ENCODE measurements at regions not wholly inside any gene's neighbourhood (a gene's known extent, or its start where the extent isn't known, plus 50 kb on each side); places are given as distances from the start of the nearest gene placed in this dataset.
"Not testable (repeated sequence)": the region's sequence is repeated elsewhere in the genome, so short reads cannot be mapped to it uniquely, and the experiment has no call there.

- H3K4me1 ChIP-seq (ENCODE audit: control insufficient read depth, insufficient read depth, low read length), result no peaks in the 10 kb centered on the region
- no peak overlapping the region for H3K27ac ChIP-seq (ENCODE audit: low read length)
- no peaks in the 10 kb centered on the region for H3K9me3 ChIP-seq (ENCODE audit: control insufficient read depth in 2 of 2, low read length in 2 of 2)
- H3K4me3 ChIP-seq (ENCODE audit: low read length in 2 of 2), result no peak overlapping the region
- H3K36me3 ChIP-seq (ENCODE audit: control insufficient read depth in 2 of 2, insufficient read depth in 2 of 2, low read length in 2 of 2), result no peaks in the 10 kb centered on the region
- no peak overlapping the region for H3K9ac ChIP-seq (ENCODE audit: low read length in 2 of 2)
- no peaks in the 10 kb centered on the region for H3K27me3 ChIP-seq (ENCODE audit: control insufficient read depth in 1 of 2, insufficient read depth in 2 of 2, low read length in 2 of 2)
Observed at GRCh38 chr6:85065831-85066230, 301.4 kb upstream of the TBX18 start.

- Histone ChIP-seq H3K4me3 (ENCODE audit: low read length in 2 of 2) (no peak overlapping the region), H3K4me1 (ENCODE audit: control insufficient read depth, insufficient read depth, low read length) (no peaks in the 10 kb centered on the region), H3K27ac (ENCODE audit: low read length) (no peak overlapping the region)
Observed at GRCh38 chr6:85063611-85064010, 299.2 kb upstream of the TBX18 start.

GRCh38 chr6:85062884-85063283 lies 298.5 kb upstream of the TBX18 start:
- no peaks in the 10 kb centered on the region for H3K9me3 ChIP-seq (ENCODE audit: control insufficient read depth in 2 of 2, low read length in 2 of 2)
- H3K4me1 ChIP-seq (ENCODE audit: control insufficient read depth, insufficient read depth, low read length), result no peaks in the 10 kb centered on the region
- no peaks in the 10 kb centered on the region for H3K27me3 ChIP-seq (ENCODE audit: control insufficient read depth in 1 of 2, insufficient read depth in 2 of 2, low read length in 2 of 2)
- no peaks in the 10 kb centered on the region for H3K36me3 ChIP-seq (ENCODE audit: control insufficient read depth in 2 of 2, insufficient read depth in 2 of 2, low read length in 2 of 2)
- H3K27ac ChIP-seq (ENCODE audit: low read length), result no peak overlapping the region
- no peak overlapping the region for H3K4me3 ChIP-seq (ENCODE audit: low read length in 2 of 2)
- no peak overlapping the region for H3K9ac ChIP-seq (ENCODE audit: low read length in 2 of 2)

More at GRCh38 chr6:85063611-85064010, 299.2 kb upstream of the TBX18 start:
- H3K9me3 ChIP-seq (ENCODE audit: control insufficient read depth in 2 of 2, low read length in 2 of 2), result no peaks in the 10 kb centered on the region
- H3K36me3 ChIP-seq (ENCODE audit: control insufficient read depth in 2 of 2, insufficient read depth in 2 of 2, low read length in 2 of 2), result no peaks in the 10 kb centered on the region
- no peaks in the 10 kb centered on the region for H3K27me3 ChIP-seq (ENCODE audit: control insufficient read depth in 1 of 2, insufficient read depth in 2 of 2, low read length in 2 of 2)
- no peak overlapping the region for H3K9ac ChIP-seq (ENCODE audit: low read length in 2 of 2)

GRCh38 chr6:85058806-85059205 lies 294.4 kb upstream of the TBX18 start:
- H3K9me3 ChIP-seq (ENCODE audit: control insufficient read depth in 2 of 2, low read length in 2 of 2), result no peaks in the 10 kb centered on the region
- no peaks in the 10 kb centered on the region for H3K36me3 ChIP-seq (ENCODE audit: control insufficient read depth in 2 of 2, insufficient read depth in 2 of 2, low read length in 2 of 2)
- H3K4me3 ChIP-seq (ENCODE audit: low read length in 2 of 2), result no peak overlapping the region
- H3K27ac ChIP-seq (ENCODE audit: low read length), result no peak overlapping the region
- H3K9ac ChIP-seq (ENCODE audit: low read length in 2 of 2), result no peak overlapping the region
- no peaks in the 10 kb centered on the region for H3K4me1 ChIP-seq (ENCODE audit: control insufficient read depth, insufficient read depth, low read length)
- H3K27me3 ChIP-seq (ENCODE audit: control insufficient read depth in 1 of 2, insufficient read depth in 2 of 2, low read length in 2 of 2), result no peaks in the 10 kb centered on the region

GRCh38 chr6:85050149-85050548 lies 285.8 kb upstream of the TBX18 start:
- Histone ChIP-seq H3K9ac (ENCODE audit: low read length in 2 of 2) (no peak overlapping the region), H3K9me3 (ENCODE audit: control insufficient read depth in 2 of 2, low read length in 2 of 2) (no peaks in the 10 kb centered on the region), H3K27me3 (ENCODE audit: control insufficient read depth in 1 of 2, insufficient read depth in 2 of 2, low read length in 2 of 2) (no peaks in the 10 kb centered on the region), H3K27ac (ENCODE audit: low read length) (no peak overlapping the region), H3K36me3 (ENCODE audit: control insufficient read depth in 2 of 2, insufficient read depth in 2 of 2, low read length in 2 of 2) (no peaks in the 10 kb centered on the region), H3K4me3 (ENCODE audit: low read length in 2 of 2) (no peak overlapping the region), H3K4me1 (ENCODE audit: control insufficient read depth, insufficient read depth, low read length) (no peaks in the 10 kb centered on the region)

GRCh38 chr6:85049282-85049681 lies 284.9 kb upstream of the TBX18 start:
- Histone ChIP-seq H3K36me3 (ENCODE audit: control insufficient read depth in 2 of 2, insufficient read depth in 2 of 2, low read length in 2 of 2) (no peaks in the 10 kb centered on the region), H3K4me1 (ENCODE audit: control insufficient read depth, insufficient read depth, low read length) (no peaks in the 10 kb centered on the region), H3K9ac (ENCODE audit: low read length in 2 of 2) (no peak overlapping the region), H3K4me3 (ENCODE audit: low read length in 2 of 2) (no peak overlapping the region), H3K9me3 (ENCODE audit: control insufficient read depth in 2 of 2, low read length in 2 of 2) (no peaks in the 10 kb centered on the region), H3K27me3 (ENCODE audit: control insufficient read depth in 1 of 2, insufficient read depth in 2 of 2, low read length in 2 of 2) (no peaks in the 10 kb centered on the region), H3K27ac (ENCODE audit: low read length) (no peak overlapping the region)

- Histone ChIP-seq H3K27me3 (ENCODE audit: control insufficient read depth in 1 of 2, insufficient read depth in 2 of 2, low read length in 2 of 2) (no peaks in the 10 kb centered on the region), H3K9ac (ENCODE audit: low read length in 2 of 2) (no peak overlapping the region), H3K27ac (ENCODE audit: low read length) (no peak overlapping the region), H3K4me3 (ENCODE audit: low read length in 2 of 2) (no peak overlapping the region), H3K9me3 (ENCODE audit: control insufficient read depth in 2 of 2, low read length in 2 of 2) (no peaks in the 10 kb centered on the region), H3K4me1 (ENCODE audit: control insufficient read depth, insufficient read depth, low read length) (no peaks in the 10 kb centered on the region), H3K36me3 (ENCODE audit: control insufficient read depth in 2 of 2, insufficient read depth in 2 of 2, low read length in 2 of 2) (no peaks in the 10 kb centered on the region)
Observed at GRCh38 chr6:85047818-85048217, 283.4 kb upstream of the TBX18 start.

GRCh38 chr6:85045767-85046166 lies 281.4 kb upstream of the TBX18 start:
- H3K27ac ChIP-seq (ENCODE audit: low read length); H3K9me3 ChIP-seq (ENCODE audit: control insufficient read depth in 2 of 2, low read length in 2 of 2); H3K36me3 ChIP-seq (ENCODE audit: control insufficient read depth in 2 of 2, insufficient read depth in 2 of 2, low read length in 2 of 2); H3K4me3 ChIP-seq (ENCODE audit: low read length in 2 of 2); H3K9ac ChIP-seq (ENCODE audit: low read length in 2 of 2); H3K27me3 ChIP-seq (ENCODE audit: control insufficient read depth in 1 of 2, insufficient read depth in 2 of 2, low read length in 2 of 2); H3K4me1 ChIP-seq (ENCODE audit: control insufficient read depth, insufficient read depth, low read length): not testable (repeated sequence)

GRCh38 chr6:85044361-85044760 lies 280.0 kb upstream of the TBX18 start:
- H3K27me3 ChIP-seq (ENCODE audit: control insufficient read depth in 1 of 2, insufficient read depth in 2 of 2, low read length in 2 of 2), result no peaks in the 10 kb centered on the region
- H3K4me3 ChIP-seq (ENCODE audit: low read length in 2 of 2), result no peak overlapping the region
- H3K27ac ChIP-seq (ENCODE audit: low read length), result no peak overlapping the region
- H3K36me3 ChIP-seq (ENCODE audit: control insufficient read depth in 2 of 2, insufficient read depth in 2 of 2, low read length in 2 of 2), result no peaks in the 10 kb centered on the region
- no peak overlapping the region for H3K9ac ChIP-seq (ENCODE audit: low read length in 2 of 2)
- H3K9me3 ChIP-seq (ENCODE audit: control insufficient read depth in 2 of 2, low read length in 2 of 2), result no peaks in the 10 kb centered on the region
- H3K4me1 ChIP-seq (ENCODE audit: control insufficient read depth, insufficient read depth, low read length), result no peaks in the 10 kb centered on the region

GRCh38 chr6:85041376-85041775 lies 277.0 kb upstream of the TBX18 start:
- no peaks in the 10 kb centered on the region for H3K27me3 ChIP-seq (ENCODE audit: control insufficient read depth in 1 of 2, insufficient read depth in 2 of 2, low read length in 2 of 2)
- H3K4me1 ChIP-seq (ENCODE audit: control insufficient read depth, insufficient read depth, low read length), result no peaks in the 10 kb centered on the region
- H3K36me3 ChIP-seq (ENCODE audit: control insufficient read depth in 2 of 2, insufficient read depth in 2 of 2, low read length in 2 of 2), result no peaks in the 10 kb centered on the region
- no peak overlapping the region for H3K27ac ChIP-seq (ENCODE audit: low read length)
- no peaks in the 10 kb centered on the region for H3K9me3 ChIP-seq (ENCODE audit: control insufficient read depth in 2 of 2, low read length in 2 of 2)
- no peak overlapping the region for H3K4me3 ChIP-seq (ENCODE audit: low read length in 2 of 2)
- H3K9ac ChIP-seq (ENCODE audit: low read length in 2 of 2), result no peak overlapping the region

GRCh38 chr6:85037221-85037620 lies 272.8 kb upstream of the TBX18 start:
- H3K4me1 ChIP-seq (ENCODE audit: control insufficient read depth, insufficient read depth, low read length), result no peaks in the 10 kb centered on the region
- no peak overlapping the region for H3K27ac ChIP-seq (ENCODE audit: low read length)
- H3K27me3 ChIP-seq (ENCODE audit: control insufficient read depth in 1 of 2, insufficient read depth in 2 of 2, low read length in 2 of 2), result no peaks in the 10 kb centered on the region
- no peak overlapping the region for H3K9ac ChIP-seq (ENCODE audit: low read length in 2 of 2)
- H3K36me3 ChIP-seq (ENCODE audit: control insufficient read depth in 2 of 2, insufficient read depth in 2 of 2, low read length in 2 of 2), result no peaks in the 10 kb centered on the region
- no peaks in the 10 kb centered on the region for H3K9me3 ChIP-seq (ENCODE audit: control insufficient read depth in 2 of 2, low read length in 2 of 2)
- H3K4me3 ChIP-seq (ENCODE audit: low read length in 2 of 2), result no peak overlapping the region

- no peak overlapping the region for H3K9ac ChIP-seq (ENCODE audit: low read length in 2 of 2)
- no peak overlapping the region for H3K4me3 ChIP-seq (ENCODE audit: low read length in 2 of 2)
- no peak overlapping the region for H3K27ac ChIP-seq (ENCODE audit: low read length)
- H3K4me1 ChIP-seq (ENCODE audit: control insufficient read depth, insufficient read depth, low read length), result no peaks in the 10 kb centered on the region
- H3K9me3 ChIP-seq (ENCODE audit: control insufficient read depth in 2 of 2, low read length in 2 of 2), result no peaks in the 10 kb centered on the region
- H3K36me3 ChIP-seq (ENCODE audit: control insufficient read depth in 2 of 2, insufficient read depth in 2 of 2, low read length in 2 of 2), result no peaks in the 10 kb centered on the region
- H3K27me3 ChIP-seq (ENCODE audit: control insufficient read depth in 1 of 2, insufficient read depth in 2 of 2, low read length in 2 of 2), result no peaks in the 10 kb centered on the region
Observed at GRCh38 chr6:85035766-85036165, 271.4 kb upstream of the TBX18 start.

Data from stomach smooth muscle (tissue), 2 donors.